Kidney epithelial cell (primary cell): ENCODE measurements at regions not wholly inside any gene's neighbourhood (a gene's known extent, or its start where the extent isn't known, plus 50 kb on each side); places are given as distances from the start of the nearest gene placed in this dataset.

Experiments used
- DNase-seq: peaks from one replicate; pipeline ENCODE4 v3.0.0-alpha.2; 2010; ENCODE audit warnings: low read depth
- H3K27me3 ChIP-seq: 2 replicates; pipeline ENCODE4 v1.6.0; 2011; ENCODE audit warnings: low read length; ENCODE audit not compliant: control insufficient read depth, insufficient read depth
- H3K36me3 ChIP-seq: 2 replicates; pipeline ENCODE4 v1.5.1; 2011; ENCODE audit warnings: low read length; ENCODE audit not compliant: control insufficient read depth, insufficient read depth
- H3K4me3 ChIP-seq: 2 replicates; pipeline ENCODE4 v1.5.1; 2011; ENCODE audit warnings: low read depth, mild to moderate bottlenecking, control low read depth, low read length
- TF ChIP-seq, protein P1 (sequence below): IDR thresholded peaks from 2 replicates; pipeline ENCODE4 v1.5.1; 2011; ENCODE audit warnings: mild to moderate bottlenecking, moderate library complexity, low read length, control low read depth, inconsistent platforms; ENCODE audit not compliant: insufficient read depth, poor library complexity, severe bottlenecking

DNA sequence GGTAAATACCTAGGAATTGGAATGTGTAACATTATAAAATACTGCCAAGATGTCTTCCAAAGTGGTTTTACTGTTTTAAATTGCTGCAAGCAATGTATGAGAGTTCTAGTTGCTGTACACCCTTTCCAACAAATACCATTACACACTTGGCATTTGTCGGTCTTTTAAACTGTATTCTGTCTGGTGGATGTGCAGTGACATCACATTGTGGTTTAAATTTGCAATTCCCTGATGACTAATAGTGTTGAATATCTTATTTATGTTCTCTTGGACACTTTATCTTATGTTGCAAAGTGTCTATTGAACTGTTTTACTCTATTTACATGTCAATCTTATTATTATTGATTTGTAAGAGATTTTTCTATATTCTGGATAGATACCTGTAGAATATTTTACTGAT is 561.2 kb upstream of the B3GALT2 start:
- Histone ChIP-seq H3K4me3 (no peak overlapping the region), H3K36me3 (no peaks in the 10 kb centered on the region), H3K27me3 (no peaks in the 10 kb centered on the region)
- DNase-seq = no peak
- TF ChIP-seq, protein P1, sequence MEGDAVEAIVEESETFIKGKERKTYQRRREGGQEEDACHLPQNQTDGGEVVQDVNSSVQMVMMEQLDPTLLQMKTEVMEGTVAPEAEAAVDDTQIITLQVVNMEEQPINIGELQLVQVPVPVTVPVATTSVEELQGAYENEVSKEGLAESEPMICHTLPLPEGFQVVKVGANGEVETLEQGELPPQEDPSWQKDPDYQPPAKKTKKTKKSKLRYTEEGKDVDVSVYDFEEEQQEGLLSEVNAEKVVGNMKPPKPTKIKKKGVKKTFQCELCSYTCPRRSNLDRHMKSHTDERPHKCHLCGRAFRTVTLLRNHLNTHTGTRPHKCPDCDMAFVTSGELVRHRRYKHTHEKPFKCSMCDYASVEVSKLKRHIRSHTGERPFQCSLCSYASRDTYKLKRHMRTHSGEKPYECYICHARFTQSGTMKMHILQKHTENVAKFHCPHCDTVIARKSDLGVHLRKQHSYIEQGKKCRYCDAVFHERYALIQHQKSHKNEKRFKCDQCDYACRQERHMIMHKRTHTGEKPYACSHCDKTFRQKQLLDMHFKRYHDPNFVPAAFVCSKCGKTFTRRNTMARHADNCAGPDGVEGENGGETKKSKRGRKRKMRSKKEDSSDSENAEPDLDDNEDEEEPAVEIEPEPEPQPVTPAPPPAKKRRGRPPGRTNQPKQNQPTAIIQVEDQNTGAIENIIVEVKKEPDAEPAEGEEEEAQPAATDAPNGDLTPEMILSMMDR = no peak

DNA sequence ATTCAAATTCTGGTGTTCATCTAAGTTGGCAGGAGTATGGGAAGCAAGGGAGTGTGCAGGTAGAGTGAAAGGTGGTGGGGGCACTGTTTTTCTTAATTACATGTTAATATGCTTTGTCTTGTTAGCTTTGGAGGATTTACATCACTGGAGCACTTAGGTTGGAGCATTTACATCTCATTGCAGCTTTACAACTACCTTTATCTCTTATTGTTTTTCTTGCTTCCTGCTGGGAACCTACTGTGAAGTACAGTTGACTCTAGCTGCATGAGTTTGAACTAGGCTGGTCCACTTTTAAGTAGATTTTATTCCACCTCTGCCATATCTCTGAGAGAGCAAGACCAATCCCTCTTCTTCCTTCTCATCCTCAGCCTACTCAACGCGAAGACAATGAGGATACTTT is 554.8 kb upstream of the B3GALT2 start:
- H3K36me3 ChIP-seq = no peaks in the 10 kb centered on the region
- no peak for DNase-seq
- no peaks in the 10 kb centered on the region for H3K27me3 ChIP-seq
- H3K4me3 ChIP-seq = no peak overlapping the region
- TF ChIP-seq, protein P1 = no peak

DNA sequence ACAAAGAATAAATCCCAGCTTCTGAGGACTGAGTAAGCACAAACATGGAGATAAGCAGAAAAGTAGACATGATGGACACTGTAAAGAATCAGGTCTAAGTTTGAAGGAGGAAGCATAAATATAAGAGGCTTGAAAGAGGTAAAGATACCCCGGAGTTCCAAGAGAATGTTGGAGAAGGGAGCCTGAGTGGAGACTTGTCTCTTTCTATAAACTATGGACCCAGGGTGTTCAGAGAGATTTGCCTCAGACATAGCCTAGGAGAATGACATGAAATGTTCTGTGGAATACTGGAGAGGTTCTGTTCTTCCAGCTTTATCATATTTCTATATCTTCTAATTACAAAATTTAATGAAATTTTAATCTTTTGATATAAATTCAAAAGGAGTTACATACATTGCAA is 554.3 kb upstream of the B3GALT2 start:
- Histone ChIP-seq H3K27me3 (no peaks in the 10 kb centered on the region), H3K4me3 (no peak overlapping the region), H3K36me3 (no peaks in the 10 kb centered on the region)
- TF ChIP-seq, protein P1 = no peak
- DNase-seq = no peak

DNA sequence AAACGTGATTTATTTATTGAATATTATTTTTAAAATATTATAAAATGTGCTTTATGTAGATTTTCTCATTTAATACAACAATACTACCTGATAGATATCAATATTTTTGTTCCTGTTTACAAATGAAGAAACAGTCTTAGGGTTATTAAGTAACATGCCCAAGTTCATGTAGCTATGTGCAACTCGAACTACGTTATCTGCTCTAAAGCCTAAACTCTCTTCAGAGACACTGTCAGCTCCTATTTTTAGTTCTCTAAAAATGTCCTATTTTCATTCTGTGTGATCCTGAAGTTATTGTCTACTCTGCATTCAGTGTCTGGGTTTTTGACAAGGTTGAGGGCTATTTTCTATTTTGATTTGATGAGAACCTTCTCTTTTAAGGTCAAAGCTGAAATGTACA is 550.1 kb upstream of the B3GALT2 start:
- no peaks in the 10 kb centered on the region for H3K36me3 ChIP-seq
- no peaks in the 10 kb centered on the region for H3K27me3 ChIP-seq
- DNase-seq = no peak
- no peak overlapping the region for H3K4me3 ChIP-seq
- TF ChIP-seq, protein P1 = no peak

DNA sequence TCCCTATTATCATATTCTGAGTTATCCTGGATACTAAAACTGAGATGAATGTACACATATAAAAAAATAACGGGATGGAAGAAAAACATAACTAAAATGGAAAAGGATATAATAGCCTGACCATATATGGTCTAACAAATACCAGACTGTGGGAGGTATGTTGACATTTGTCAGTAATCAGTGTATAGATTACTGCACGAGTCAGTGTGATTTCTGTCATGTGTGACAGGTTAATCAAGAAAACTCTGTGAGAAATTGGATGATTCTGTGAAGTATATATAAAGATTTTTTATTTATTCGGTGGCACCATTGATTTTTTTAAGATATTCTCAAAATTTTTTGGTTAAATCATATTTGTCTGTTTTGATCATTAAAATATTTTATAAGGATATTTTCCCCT is 547.3 kb upstream of the B3GALT2 start:
- TF ChIP-seq, protein P1 = no peak
- DNase-seq = no peak
- H3K27me3 ChIP-seq = no peaks in the 10 kb centered on the region
- no peak overlapping the region for H3K4me3 ChIP-seq
- H3K36me3 ChIP-seq = no peaks in the 10 kb centered on the region

DNA sequence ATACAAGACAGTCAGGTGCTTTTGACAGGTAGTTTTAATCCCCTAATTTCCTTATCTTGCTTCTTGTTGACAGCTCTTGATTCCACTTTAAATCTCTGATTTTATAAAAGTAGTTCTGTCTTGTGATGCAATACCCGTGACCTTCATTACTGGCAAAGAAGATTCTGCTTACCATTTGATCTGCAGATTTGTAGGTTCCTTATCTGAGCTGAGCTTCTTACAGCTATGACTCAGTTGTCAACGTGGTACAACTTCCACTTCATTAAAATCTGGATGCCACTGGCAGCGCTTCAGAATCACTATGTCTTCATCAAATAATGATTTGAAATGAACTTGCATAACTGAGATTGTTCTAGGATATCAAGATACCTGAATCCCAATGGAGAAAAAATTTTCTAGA is 543.6 kb upstream of the B3GALT2 start:
- Histone ChIP-seq H3K4me3 (no peak overlapping the region), H3K27me3 (no peaks in the 10 kb centered on the region), H3K36me3 (no peaks in the 10 kb centered on the region)
- TF ChIP-seq, protein P1 = no peak
- no peak for DNase-seq
